ENCODE measurements at regions not wholly inside any gene's neighbourhood (a gene's known extent, or its start where the extent isn't known, plus 50 kb on each side); places are given as distances from the start of the nearest gene placed in this dataset.

- DNase-seq: no peak
Observed at GRCh38 chr9:105065098-105066088, 137.4 kb upstream of the ABCA1 start.

- DNase-seq: no peak
Observed at GRCh38 chr9:105066275-105066865, 138.4 kb upstream of the ABCA1 start.

DNA sequence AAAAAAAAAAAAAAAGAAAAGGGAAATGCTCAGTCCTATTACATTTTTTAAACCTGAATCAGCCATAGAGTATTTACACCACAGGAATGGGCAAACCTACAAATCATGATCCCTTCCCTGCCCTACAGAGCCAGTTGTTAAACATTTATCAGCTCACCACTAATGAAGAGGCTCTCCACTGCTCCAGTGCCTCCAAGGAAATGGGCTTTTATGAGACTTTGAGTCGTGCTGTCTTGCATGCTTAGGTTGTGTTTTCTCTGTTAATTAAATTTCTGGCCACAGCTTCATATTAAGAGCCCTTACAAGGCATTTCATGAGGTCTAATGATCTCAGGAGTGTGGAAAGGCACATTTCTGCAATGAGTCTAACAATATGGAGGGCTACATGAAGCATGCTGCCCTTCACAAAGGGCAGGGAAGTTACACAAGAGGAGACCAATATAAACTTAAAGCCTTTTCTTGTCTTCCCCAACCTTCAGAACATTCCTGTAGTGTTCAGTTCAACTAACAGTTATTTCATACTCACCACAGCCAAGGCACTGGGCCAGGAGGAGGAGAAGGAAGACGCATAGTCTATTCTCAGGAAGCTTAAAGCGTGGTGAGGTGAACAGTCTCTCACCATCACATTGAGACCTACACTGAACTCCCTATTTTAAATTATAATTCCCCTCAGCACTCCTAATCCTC, 140.1 kb upstream of the ABCA1 start:
- DNase-seq: no peak

GRCh38 chr9:105069285-105069684, 141.3 kb upstream of the ABCA1 start:
- no peak for DNase-seq

GRCh38 chr9:105069696-105070095, 141.7 kb upstream of the ABCA1 start:
- no peak for DNase-seq

DNA sequence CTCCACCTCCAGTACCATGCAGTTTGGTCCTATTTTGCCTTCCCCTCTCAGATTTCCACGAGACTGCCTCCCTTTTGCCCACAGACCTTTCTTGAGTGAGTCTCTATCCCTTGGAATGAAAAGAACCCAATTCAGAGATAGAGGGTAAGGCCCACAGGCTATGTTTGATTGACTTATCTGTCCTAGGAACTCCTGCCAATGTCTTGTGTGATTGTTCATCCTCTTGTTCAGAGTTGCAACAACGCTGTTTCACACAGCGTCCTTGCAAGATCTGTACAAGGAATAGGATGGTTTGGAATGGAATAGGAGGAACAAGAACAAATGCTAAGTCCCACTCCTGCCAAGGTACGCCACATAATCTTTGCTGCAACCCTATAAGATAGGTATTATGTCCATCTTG, 142.2 kb upstream of the ABCA1 start:
- no peak for DNase-seq

GRCh38 chr9:105072476-105072875, 144.5 kb upstream of the ABCA1 start:
- DNase-seq: no peak

DNA sequence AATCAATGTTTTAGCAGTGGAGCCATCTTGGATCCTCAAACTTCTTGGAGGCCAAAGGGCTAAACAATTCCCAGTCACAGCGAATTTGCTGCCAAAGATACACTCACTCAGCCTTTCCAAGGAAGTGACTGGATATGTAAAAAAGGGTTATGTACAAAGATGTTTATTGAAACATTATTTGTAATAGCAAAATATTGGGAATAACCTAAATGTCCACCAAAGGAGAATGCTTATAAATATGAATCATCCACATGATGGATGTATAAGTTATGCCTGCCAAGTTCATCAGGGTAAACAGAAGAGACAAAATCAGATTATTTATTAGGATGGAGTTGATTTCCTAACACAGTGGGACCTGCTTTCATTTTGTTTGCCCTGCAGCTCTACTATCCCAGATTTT, 145.2 kb upstream of the ABCA1 start:
- no peak for DNase-seq

GRCh38 chr9:105074491-105074890, 146.5 kb upstream of the ABCA1 start:
- DNase-seq: no peak

- DNase-seq: no peak
Observed at GRCh38 chr9:105076729-105077128, 148.8 kb upstream of the ABCA1 start.

DNA sequence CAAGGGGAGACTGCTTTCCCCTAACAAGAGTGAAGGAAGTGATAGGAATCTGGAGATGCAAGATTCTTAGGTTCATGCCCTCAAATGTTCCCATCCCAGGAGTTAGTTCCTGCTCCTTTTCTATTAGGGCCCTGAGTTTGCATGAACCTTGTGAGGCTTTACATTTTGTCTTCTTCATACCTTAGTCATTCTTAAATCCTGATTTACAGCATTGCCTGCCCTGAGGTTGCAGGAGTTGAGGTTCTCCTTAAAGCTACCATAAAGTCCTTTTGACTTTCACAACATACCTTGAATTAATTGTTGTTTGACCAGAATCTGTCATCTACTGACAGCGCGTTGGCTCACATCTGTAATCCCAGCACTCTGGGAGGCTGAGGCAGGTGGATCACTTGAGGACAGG, 151.5 kb upstream of the ABCA1 start:
- DNase-seq: no peak

DNA sequence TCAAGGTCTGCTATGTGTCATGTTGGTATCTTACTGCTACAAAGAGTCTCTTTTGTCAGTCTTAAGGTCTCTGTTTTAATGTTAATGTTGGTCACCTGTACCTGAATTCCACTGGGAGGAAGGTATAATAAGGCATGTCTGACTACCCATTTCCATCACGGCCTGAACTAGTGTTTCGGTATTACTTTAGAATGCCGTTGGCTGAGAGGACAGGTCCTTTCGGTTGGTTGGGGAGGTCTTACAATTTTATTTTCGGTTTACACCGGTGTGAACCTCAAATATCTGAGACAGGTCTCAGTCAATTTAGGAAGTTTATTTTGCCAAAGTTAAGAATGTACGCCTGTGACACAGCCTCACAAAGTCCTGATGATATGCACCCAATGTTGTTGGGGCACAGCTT, 154.9 kb upstream of the ABCA1 start:
- DNase-seq: no peak

GRCh38 chr9:105083256-105083655, 155.3 kb upstream of the ABCA1 start:
- no peak for DNase-seq

- no peak for DNase-seq
Observed at GRCh38 chr9:105087910-105088898, 156.2 kb upstream of the SLC44A1 start.

GRCh38 chr9:105089874-105090273, 154.6 kb upstream of the SLC44A1 start:
- DNase-seq: no peak

DNA sequence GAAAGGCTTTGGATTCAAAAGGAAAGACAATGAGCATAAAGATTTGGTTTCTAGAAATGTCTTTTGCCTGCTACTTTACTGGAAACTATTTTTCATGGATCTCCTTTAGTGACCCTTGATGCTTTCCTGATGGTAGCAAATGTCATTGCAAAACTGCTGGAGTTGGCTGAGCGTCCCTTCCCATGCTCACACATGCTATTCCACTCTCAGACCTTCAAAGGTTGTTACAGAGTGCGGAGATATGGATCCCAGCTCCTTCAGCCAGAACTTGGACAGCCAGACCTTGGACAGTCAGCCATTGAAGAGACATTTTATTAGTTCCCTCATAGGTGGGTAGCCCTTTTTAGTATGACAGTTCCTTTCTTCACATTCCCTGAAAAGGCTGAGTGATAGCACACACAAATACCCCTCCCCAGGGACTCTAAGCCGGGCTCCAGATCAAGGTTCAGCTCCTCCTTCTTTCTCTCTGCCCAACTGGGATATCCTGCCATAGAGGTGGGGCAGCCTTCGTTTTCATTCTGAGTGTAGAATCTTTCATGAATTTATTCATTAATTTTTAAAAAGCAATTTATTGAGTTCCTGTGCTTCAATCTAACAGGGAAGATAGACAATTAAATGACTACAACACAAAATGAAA, 153.3 kb upstream of the SLC44A1 start:
- DNase-seq: no peak

- no peak for DNase-seq
Observed at GRCh38 chr9:105093685-105094084, 150.8 kb upstream of the SLC44A1 start.

DNA sequence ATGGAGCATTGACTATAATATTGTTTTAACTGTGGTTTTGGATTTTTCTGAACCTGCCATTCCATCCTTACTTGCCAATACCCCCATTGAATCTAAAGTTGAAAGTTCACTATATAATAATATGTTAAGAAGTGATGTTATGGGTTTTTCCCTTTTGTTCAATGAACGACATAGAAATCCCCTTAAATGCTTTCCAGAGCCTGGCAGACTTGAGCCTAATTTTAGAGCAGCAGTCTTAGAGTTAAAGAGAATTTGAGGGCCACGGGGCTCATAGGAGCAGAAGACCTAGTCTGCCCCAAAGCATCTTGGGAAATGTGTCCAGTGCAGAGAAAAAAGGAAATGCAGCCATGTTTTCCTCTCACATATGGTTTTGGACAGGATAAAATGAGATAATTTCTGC, 146.1 kb upstream of the SLC44A1 start:
- DNase-seq: no peak

DNA sequence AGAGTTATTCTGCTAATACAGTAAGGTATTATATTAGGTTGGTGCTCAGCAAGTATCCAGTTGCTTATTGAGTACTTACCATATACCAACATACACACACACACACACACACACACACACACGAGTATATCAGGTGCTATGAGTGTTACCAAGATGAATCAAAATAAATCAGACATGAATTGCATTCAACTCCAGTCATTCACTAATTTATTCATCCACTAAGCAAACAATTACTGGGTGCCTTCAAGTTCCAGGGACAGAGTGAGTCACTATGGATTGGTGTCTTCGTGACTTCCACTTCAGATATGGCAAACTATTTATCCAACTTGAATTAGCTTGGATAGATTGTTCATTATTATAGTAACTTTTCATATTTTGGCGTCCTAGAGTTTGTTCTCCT, 140.7 kb upstream of the SLC44A1 start:
- DNase-seq: no peak

DNA sequence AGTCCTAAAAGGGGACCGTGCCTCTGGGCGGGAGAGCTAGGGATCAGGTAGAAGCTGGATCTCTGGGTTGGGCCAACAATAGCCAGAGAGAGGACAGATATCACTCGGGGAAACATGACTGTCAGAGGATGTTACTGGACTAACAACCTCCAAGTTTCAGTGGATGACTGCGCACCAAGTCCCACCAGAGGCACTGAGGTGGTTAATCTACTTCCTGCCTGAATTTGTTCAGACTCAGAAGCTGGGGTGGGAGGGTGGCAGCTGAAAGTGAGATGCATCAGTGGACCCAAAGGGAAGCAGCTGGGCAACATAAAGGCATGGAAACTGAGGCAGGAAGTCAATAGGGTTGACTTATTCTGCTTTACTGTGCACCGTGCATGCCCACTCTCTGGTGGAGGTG, 130.1 kb upstream of the SLC44A1 start:
- no peak for DNase-seq

DNA sequence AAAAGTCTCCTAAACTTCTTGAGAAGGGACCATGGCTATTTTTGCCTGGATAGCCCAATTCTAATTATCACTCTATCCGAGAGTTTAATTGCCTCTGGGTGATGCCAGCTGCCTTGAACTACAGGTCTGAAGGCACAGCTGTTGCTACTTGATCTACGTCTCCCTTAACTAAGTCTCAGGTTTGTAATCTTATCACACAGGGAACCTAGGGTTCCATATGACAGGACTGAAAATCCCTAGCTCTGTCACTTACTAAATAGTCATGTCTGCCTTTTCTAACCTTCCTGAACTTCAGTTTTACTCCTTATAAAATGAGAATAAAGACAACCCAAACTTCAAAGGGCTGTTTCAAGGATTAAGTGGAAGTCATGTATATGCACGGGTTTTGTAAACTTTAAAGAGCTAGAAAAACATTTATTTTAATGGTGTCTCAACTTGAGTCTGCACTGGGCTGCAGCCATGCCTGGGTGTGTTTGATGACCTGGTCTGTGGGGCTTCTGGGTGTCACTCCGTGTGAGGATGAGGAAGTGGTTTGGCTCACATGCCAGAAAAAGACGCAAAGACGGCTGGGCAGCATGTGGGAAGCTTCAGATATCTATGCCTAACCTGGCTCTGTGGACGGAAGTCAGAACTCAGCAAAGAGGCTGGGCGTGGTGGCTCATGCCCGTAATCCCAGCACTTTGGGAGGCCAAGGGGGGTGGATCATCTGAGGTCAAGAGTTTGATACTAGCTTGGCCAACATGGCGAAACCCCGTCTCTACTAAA, 129.3 kb upstream of the SLC44A1 start:
- DNase-seq: no peak

Data from effector CD4-positive, alpha-beta T cell (primary cell).